HL-60 (cell line): ENCODE measurements at regions not wholly inside any gene's neighbourhood (a gene's known extent, or its start where the extent isn't known, plus 50 kb on each side); places are given as distances from the start of the nearest gene placed in this dataset.

ENCODE experiments used
- DNase-seq, 2 experiments: peaks; one replicate each; pipeline ENCODE4 v3.0.0-alpha.2; 2010 to 2020; ENCODE audit warnings: low read depth in 1 of 2, low spot score in 1 of 2
- H3K27ac ChIP-seq: fragments of 250-450 bp; sonication (Bioruptor Pico); replicated peaks from 2 replicates; pipeline ENCODE4 v1.5.1; 2020; ENCODE audit warnings: mild to moderate bottlenecking, moderate library complexity
- H3K27me3 ChIP-seq: fragments of 250-450 bp; sonication (Bioruptor Pico); 2 replicates; pipeline ENCODE4 v1.5.1; 2021; ENCODE audit warnings: mild to moderate bottlenecking, moderate library complexity; ENCODE audit not compliant: insufficient read depth, poor library complexity, severe bottlenecking
- H3K4me3 ChIP-seq: replicated peaks from 2 replicates; pipeline ENCODE4 v1.5.1; 2011; ENCODE audit warnings: mild to moderate bottlenecking, control low read depth, low read length; ENCODE audit not compliant: insufficient read depth
- GABPA ChIP-seq: IDR thresholded peaks from 2 replicates; pipeline ENCODE4 v1.6.1; 2012; ENCODE audit warnings: low read depth
- POLR2AphosphoS5 ChIP-seq: IDR thresholded peaks from 2 replicates; pipeline ENCODE4 v1.6.1; 2012; ENCODE audit warnings: low read depth
- SPI1 ChIP-seq: IDR thresholded peaks from 2 replicates; pipeline ENCODE4 v1.6.1; 2012; ENCODE audit warnings: low read depth, mild to moderate bottlenecking, borderline replicate concordance
- TF ChIP-seq, protein P1 (sequence below): IDR thresholded peaks from 2 replicates; pipeline ENCODE4 v1.6.1; 2012; ENCODE audit warnings: low read depth; ENCODE audit not compliant: insufficient replicate concordance
- TF ChIP-seq, protein P2 (sequence below): IDR thresholded peaks from one replicate; pipeline ENCODE4 v1.5.1; 2011; ENCODE audit warnings: low read length, control low read depth, inconsistent platforms; ENCODE audit not compliant: insufficient read depth

DNA sequence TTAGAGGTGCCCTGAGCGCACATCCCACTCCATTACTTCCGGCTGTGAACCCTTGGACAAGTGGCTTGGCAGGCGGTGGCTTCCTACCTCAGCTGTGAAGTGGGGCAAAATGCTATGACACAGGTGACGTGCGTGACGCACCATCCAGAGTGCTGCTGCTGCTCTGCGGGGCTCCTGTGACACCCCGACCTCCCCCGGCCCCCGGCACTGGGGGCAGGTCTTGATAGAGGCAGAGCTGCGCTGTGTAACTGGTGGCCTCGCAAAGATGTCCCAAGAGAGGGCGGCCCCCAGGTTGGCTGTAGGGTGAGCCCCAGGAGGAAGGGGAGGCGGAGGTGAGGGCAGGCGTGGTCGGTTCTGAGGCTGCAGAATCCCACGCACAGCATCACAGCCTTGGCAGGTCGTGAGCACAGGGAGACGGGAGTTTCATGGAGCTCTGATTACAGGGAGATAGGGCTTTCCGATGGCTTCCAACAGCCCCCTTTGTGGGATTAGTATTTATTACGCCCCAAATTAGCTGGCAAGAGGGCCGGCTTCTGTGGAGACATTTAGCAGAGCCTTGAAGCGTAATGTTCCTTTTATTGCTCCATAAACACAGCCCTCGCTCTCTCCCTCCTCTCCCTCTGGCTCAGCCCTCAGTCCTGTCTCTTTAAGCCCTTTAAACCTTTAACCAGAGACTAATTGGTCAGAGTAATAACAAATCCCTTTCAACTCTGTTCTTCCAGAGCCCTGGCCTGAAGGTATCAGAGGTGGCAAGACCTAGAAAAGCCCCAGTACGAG lies 328.1 kb downstream of the C16orf95 start:
- H3K27me3 ChIP-seq: no peaks in the 10 kb centered on the region
- TF ChIP-seq, protein P1, sequence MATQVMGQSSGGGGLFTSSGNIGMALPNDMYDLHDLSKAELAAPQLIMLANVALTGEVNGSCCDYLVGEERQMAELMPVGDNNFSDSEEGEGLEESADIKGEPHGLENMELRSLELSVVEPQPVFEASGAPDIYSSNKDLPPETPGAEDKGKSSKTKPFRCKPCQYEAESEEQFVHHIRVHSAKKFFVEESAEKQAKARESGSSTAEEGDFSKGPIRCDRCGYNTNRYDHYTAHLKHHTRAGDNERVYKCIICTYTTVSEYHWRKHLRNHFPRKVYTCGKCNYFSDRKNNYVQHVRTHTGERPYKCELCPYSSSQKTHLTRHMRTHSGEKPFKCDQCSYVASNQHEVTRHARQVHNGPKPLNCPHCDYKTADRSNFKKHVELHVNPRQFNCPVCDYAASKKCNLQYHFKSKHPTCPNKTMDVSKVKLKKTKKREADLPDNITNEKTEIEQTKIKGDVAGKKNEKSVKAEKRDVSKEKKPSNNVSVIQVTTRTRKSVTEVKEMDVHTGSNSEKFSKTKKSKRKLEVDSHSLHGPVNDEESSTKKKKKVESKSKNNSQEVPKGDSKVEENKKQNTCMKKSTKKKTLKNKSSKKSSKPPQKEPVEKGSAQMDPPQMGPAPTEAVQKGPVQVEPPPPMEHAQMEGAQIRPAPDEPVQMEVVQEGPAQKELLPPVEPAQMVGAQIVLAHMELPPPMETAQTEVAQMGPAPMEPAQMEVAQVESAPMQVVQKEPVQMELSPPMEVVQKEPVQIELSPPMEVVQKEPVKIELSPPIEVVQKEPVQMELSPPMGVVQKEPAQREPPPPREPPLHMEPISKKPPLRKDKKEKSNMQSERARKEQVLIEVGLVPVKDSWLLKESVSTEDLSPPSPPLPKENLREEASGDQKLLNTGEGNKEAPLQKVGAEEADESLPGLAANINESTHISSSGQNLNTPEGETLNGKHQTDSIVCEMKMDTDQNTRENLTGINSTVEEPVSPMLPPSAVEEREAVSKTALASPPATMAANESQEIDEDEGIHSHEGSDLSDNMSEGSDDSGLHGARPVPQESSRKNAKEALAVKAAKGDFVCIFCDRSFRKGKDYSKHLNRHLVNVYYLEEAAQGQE: no peak
- no peak for TF ChIP-seq POLR2AphosphoS5
- TF ChIP-seq, protein P2, sequence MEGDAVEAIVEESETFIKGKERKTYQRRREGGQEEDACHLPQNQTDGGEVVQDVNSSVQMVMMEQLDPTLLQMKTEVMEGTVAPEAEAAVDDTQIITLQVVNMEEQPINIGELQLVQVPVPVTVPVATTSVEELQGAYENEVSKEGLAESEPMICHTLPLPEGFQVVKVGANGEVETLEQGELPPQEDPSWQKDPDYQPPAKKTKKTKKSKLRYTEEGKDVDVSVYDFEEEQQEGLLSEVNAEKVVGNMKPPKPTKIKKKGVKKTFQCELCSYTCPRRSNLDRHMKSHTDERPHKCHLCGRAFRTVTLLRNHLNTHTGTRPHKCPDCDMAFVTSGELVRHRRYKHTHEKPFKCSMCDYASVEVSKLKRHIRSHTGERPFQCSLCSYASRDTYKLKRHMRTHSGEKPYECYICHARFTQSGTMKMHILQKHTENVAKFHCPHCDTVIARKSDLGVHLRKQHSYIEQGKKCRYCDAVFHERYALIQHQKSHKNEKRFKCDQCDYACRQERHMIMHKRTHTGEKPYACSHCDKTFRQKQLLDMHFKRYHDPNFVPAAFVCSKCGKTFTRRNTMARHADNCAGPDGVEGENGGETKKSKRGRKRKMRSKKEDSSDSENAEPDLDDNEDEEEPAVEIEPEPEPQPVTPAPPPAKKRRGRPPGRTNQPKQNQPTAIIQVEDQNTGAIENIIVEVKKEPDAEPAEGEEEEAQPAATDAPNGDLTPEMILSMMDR: no peak
- no peak for TF ChIP-seq GABPA
- no peak for TF ChIP-seq SPI1

DNA sequence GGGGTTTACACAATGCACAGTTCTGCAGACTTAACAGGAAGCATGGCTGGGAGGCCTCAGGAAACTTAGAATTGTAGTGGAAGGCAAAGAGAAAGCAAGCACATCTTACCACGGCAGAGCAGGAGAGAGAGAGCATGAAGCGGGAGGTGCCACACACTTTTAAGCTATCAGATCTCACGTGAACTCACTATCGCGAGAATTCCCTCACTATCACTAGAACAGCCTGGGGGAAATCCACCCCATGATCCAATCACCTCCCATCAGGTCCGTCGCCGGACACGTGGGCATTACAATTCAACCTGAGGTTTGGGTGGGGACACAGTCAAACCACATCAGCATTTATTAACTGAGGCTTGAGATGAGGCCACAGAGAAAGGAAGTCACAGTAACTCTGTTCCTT lies 326.7 kb downstream of the C16orf95 start:
- TF ChIP-seq, protein P2: no peak
- no peak for TF ChIP-seq POLR2AphosphoS5
- no peak for TF ChIP-seq SPI1
- TF ChIP-seq, protein P1: no peak
- no peak for TF ChIP-seq GABPA
- H3K4me3 ChIP-seq: no peak overlapping the region
- H3K27ac ChIP-seq: no peak overlapping the region
- no peak for DNase-seq
- H3K27me3 ChIP-seq: no peaks in the 10 kb centered on the region

More for the DNA sequence above, 328.1 kb downstream of the C16orf95 start:
- no peak for DNase-seq
- H3K4me3 ChIP-seq: no peak overlapping the region
- H3K27ac ChIP-seq: no peak overlapping the region

DNA sequence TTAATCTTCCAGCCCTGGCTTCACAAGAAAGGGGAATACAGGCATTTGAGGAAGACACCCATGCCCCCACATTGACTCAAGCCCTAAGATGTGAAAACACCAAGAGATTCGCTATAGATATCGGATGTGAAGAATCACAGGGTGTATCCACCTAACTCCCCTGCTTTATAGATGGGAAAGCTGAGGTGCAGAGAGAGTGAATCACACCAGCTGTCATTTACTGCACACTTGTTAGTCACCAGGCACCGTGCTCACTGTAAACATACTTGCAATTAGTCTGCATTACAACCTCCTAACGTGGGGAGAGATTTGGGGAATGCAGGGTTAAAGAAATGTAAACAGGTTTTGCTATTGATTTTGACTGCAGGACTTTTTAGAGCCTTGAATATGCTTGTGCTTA lies 325.5 kb downstream of the C16orf95 start:
- TF ChIP-seq POLR2AphosphoS5: no peak
- TF ChIP-seq SPI1: no peak
- no peak for TF ChIP-seq GABPA
- TF ChIP-seq, protein P1: no peak
- TF ChIP-seq, protein P2: no peak
- no peak for DNase-seq
- no peaks in the 10 kb centered on the region for H3K27me3 ChIP-seq
- H3K27ac ChIP-seq: no peak overlapping the region
- H3K4me3 ChIP-seq: no peak overlapping the region
